BLaER1 (cell line): ENCODE measurements at regions not wholly inside any gene's neighbourhood (a gene's known extent, or its start where the extent isn't known, plus 50 kb on each side); places are given as distances from the start of the nearest gene placed in this dataset.
"Not testable (repeated sequence)": the region's sequence is repeated elsewhere in the genome, so short reads cannot be mapped to it uniquely, and the experiment has no call there.

ENCODE experiments used
- H3K27ac ChIP-seq: shearing (Covaris generic); formaldehyde crosslinking; 2 replicates; pipeline ENCODE4 v1.8.1; 2022
- H3K27me3 ChIP-seq: shearing (Covaris generic); formaldehyde crosslinking; 2 replicates; pipeline ENCODE4 v1.8.1; 2022
- H3K36me3 ChIP-seq: shearing (Covaris generic); formaldehyde crosslinking; 2 replicates; pipeline ENCODE4 v1.8.1; 2022
- H3K4me1 ChIP-seq: shearing (Covaris generic); formaldehyde crosslinking; 2 replicates; pipeline ENCODE4 v1.8.1; 2022
- H3K4me2 ChIP-seq: shearing (Covaris generic); formaldehyde crosslinking; 2 replicates; pipeline ENCODE4 v1.8.1; 2022
- H3K4me3 ChIP-seq: shearing (Covaris generic); formaldehyde crosslinking; 2 replicates; pipeline ENCODE4 v1.8.1; 2022
- H3K9ac ChIP-seq: shearing (Covaris generic); formaldehyde crosslinking; 2 replicates; pipeline ENCODE4 v1.8.1; 2022
- H3K9me3 ChIP-seq: shearing (Covaris generic); formaldehyde crosslinking; 2 replicates; pipeline ENCODE4 v1.8.1; 2022
- H4K20me1 ChIP-seq: shearing (Covaris generic); formaldehyde crosslinking; 2 replicates; pipeline ENCODE4 v1.8.1; 2022
- Cebpa-rat ChIP-seq: shearing (Covaris generic); IDR thresholded peaks from 2 replicates; pipeline ENCODE4 v1.8.1; 2022

DNA sequence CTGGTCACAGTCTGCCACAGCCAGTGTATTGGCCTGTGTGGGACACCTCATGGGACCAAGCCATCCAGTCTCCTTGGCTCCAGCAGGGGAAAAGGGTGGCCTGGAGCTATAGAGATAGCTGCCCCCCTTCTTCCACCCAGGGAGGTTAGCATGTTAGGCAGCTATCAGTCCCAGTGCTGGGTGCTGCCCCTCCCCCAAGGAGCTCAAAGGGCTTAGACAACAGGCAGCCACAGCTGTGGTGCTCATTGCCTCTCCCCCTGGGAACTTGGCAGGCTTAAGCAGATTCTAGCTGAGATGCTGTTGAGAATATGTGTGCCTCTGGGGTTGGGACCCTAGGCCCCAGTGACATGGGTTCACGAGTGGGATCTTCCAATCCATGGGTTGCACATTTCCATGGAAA lies 226.0 kb upstream of the PTGER4 start:
- Histone ChIP-seq H3K4me1 (peaks cover 10% of the 10 kb centered on the region), H4K20me1 (no peaks in the 10 kb centered on the region), H3K36me3 (no peaks in the 10 kb centered on the region), H3K27me3 (no peaks in the 10 kb centered on the region), H3K9ac (no peak overlapping the region), H3K4me2 (peak overlapping the region; percentile 45), H3K4me3 (no peak overlapping the region), H3K27ac (peak overlapping the region; percentile 9; the same call in 1 of the 2 replicates), H3K9me3 (peaks cover 34% of the 10 kb centered on the region)
- TF ChIP-seq Cebpa-rat, result no peak

- Histone ChIP-seq H3K36me3 (no peaks in the 10 kb centered on the region), H3K27ac (0 out of 2 replicates have a peak overlapping the region, but pooled peaks have one; percentile 9), H3K4me2 (peak overlapping the region; percentile 45; the same call in 1 of the 2 replicates), H3K9ac (no peak overlapping the region), H3K9me3 (peaks cover 33% of the 10 kb centered on the region), H3K27me3 (no peaks in the 10 kb centered on the region), H3K4me1 (peaks cover 10% of the 10 kb centered on the region), H3K4me3 (no peak overlapping the region), H4K20me1 (no peaks in the 10 kb centered on the region)
- TF ChIP-seq Cebpa-rat, result no peak
Measured at GRCh38 chr5:40452874-40453624, 226.7 kb upstream of the PTGER4 start.

DNA sequence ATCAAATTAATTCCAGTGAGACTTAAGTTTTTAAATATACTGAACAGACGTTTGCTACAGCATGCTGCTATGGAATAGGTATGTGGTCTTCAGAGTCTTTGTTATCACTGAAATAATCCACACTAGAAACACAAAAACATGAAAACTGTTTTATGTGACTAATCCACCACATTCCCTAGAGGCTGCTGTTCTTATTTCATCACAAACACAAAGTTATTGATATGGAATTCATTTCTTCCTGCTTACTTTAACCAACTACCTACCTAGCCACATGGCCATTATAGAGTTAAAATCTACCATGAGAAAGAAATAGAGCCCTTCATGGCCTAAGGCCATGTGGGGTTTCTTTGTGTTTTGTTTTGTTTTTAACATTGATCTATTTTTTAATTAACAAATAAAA lies 232.3 kb upstream of the PTGER4 start:
- H4K20me1 ChIP-seq, result no peaks in the 10 kb centered on the region
- no peak for TF ChIP-seq Cebpa-rat

GRCh38 chr5:40446910-40447309 lies 232.8 kb upstream of the PTGER4 start:
- Histone ChIP-seq H4K20me1 (no peaks in the 10 kb centered on the region), H3K4me1 (peaks cover 8% of the 10 kb centered on the region), H3K4me3 (no peak overlapping the region), H3K27ac (no peak overlapping the region), H3K27me3 (no peaks in the 10 kb centered on the region), H3K4me2 (no peak overlapping the region), H3K9me3 (peaks cover 43% of the 10 kb centered on the region), H3K36me3 (no peaks in the 10 kb centered on the region), H3K9ac (no peak overlapping the region)
- no peak for TF ChIP-seq Cebpa-rat

More for the DNA sequence above, 232.3 kb upstream of the PTGER4 start:
- no peak overlapping the region for H3K4me2 ChIP-seq
- H3K27ac ChIP-seq, result no peak overlapping the region
- H3K9ac ChIP-seq, result no peak overlapping the region
- peaks cover 2% of the 10 kb centered on the region for H3K4me1 ChIP-seq
- no peak overlapping the region for H3K4me3 ChIP-seq
- peaks cover 48% of the 10 kb centered on the region for H3K9me3 ChIP-seq
- no peaks in the 10 kb centered on the region for H3K27me3 ChIP-seq
- no peaks in the 10 kb centered on the region for H3K36me3 ChIP-seq

DNA sequence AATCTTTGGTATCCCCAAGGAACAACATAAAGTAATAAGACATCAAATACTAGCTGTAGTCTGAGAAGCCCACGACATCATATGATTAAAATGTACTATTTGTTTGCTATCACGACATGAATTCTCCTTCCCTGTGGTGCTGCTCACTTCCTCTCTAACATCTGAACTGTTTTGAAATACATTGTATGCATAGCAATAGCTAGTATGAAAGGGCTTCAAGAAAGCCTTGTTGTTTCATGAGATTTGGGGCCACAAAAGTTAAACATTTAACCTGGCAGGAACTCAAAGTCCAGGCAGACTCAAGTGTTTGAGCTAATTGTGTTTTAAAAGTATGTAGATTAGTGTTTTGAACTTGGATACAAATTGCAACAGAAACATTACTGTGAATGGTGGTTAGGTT lies 237.4 kb upstream of the PTGER4 start:
- Histone ChIP-seq H3K27ac (no peak overlapping the region; the same call in none of the 2 replicates), H3K27me3 (no peaks in the 10 kb centered on the region), H3K4me1 (peaks cover 21% of the 10 kb centered on the region), H3K9ac (no peak overlapping the region), H3K36me3 (no peaks in the 10 kb centered on the region), H3K4me2 (peak overlapping the region; percentile 69), H3K4me3 (no peak overlapping the region), H4K20me1 (no peaks in the 10 kb centered on the region), H3K9me3 (peaks cover 57% of the 10 kb centered on the region)
- no peak for TF ChIP-seq Cebpa-rat

GRCh38 chr5:40441733-40442132 lies 238.0 kb upstream of the PTGER4 start:
- Histone ChIP-seq H3K36me3 (no peaks in the 10 kb centered on the region), H3K4me3 (no peak overlapping the region; the same call in 1 of the 2 replicates), H4K20me1 (no peaks in the 10 kb centered on the region), H3K4me2 (peak overlapping the region; percentile 69), H3K27ac (peak overlapping the region; percentile 62), H3K27me3 (no peaks in the 10 kb centered on the region), H3K9ac (no peak overlapping the region), H3K4me1 (peaks cover 27% of the 10 kb centered on the region), H3K9me3 (peaks cover 55% of the 10 kb centered on the region)
- TF ChIP-seq Cebpa-rat, result no peak

GRCh38 chr5:40440746-40441145 lies 239.0 kb upstream of the PTGER4 start:
- Histone ChIP-seq H3K4me3 (no peak overlapping the region), H3K9ac (no peak overlapping the region)
- no peak for TF ChIP-seq Cebpa-rat

DNA sequence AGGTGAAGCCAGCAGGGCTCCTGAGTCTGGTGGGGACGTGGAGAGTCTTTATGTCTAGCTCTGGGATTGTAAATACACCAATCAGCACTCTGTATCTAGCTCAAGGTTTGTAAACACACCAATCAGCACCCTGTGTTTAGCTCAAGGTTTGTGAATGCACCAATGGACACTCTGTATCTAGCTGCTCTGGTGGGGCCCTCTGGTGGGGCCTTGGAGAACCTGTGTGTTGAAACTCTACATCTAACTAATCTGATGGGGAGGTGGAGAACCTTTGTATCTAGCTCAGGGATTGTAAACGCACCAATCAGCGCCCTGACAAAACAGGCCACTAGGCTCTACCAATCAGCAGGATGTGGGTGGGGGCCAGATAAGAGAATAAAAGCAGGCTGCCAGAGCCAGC lies 240.6 kb upstream of the PTGER4 start:
- not testable (repeated sequence) for H3K9ac ChIP-seq, H3K27ac ChIP-seq, H3K27me3 ChIP-seq, H3K4me3 ChIP-seq, H3K4me2 ChIP-seq, H3K36me3 ChIP-seq, H4K20me1 ChIP-seq
- Histone ChIP-seq H3K4me1 (peaks cover 36% of the 10 kb centered on the region), H3K9me3 (peaks cover 30% of the 10 kb centered on the region)

More at GRCh38 chr5:40440746-40441145, 239.0 kb upstream of the PTGER4 start:
- Histone ChIP-seq H3K27me3 (no peaks in the 10 kb centered on the region), H3K4me1 (peaks cover 36% of the 10 kb centered on the region), H3K4me2 (no peak overlapping the region), H3K27ac (no peak overlapping the region; the same call in 1 of the 2 replicates), H4K20me1 (no peaks in the 10 kb centered on the region), H3K9me3 (peaks cover 45% of the 10 kb centered on the region), H3K36me3 (no peaks in the 10 kb centered on the region)

- H3K4me3 ChIP-seq, H3K27me3 ChIP-seq, H3K9ac ChIP-seq, H3K36me3 ChIP-seq, H3K27ac ChIP-seq, H4K20me1 ChIP-seq, H3K4me2 ChIP-seq: not testable (repeated sequence)
- peaks cover 26% of the 10 kb centered on the region for H3K9me3 ChIP-seq
- H3K4me1 ChIP-seq, result peaks cover 36% of the 10 kb centered on the region
Measured at GRCh38 chr5:40438646-40439045, 241.1 kb upstream of the PTGER4 start.

GRCh38 chr5:40437452-40437861 lies 242.3 kb upstream of the PTGER4 start:
- peaks cover 34% of the 10 kb centered on the region for H3K4me1 ChIP-seq
- H3K9me3 ChIP-seq, result peaks cover 26% of the 10 kb centered on the region
- H3K27me3 ChIP-seq, result no peaks in the 10 kb centered on the region
- no peaks in the 10 kb centered on the region for H3K36me3 ChIP-seq
- H3K4me3 ChIP-seq, result no peak overlapping the region
- H4K20me1 ChIP-seq, result no peaks in the 10 kb centered on the region
- no peak for TF ChIP-seq Cebpa-rat
- peak overlapping the region; percentile 25; the same call in 1 of the 2 replicates for H3K4me2 ChIP-seq
- H3K9ac ChIP-seq, result no peak overlapping the region
- no peak overlapping the region for H3K27ac ChIP-seq
